OCI-LY7 (cell line): ENCODE measurements at regions not wholly inside any gene's neighbourhood (a gene's known extent, or its start where the extent isn't known, plus 50 kb on each side); places are given as distances from the start of the nearest gene placed in this dataset.

Experiments
- EZH2phosphoT487 ChIP-seq: fragments of 200-600 bp; sonication (generic); IDR thresholded peaks from 2 replicates; pipeline ENCODE4 v1.6.1; 2018; ENCODE audit warnings: low read depth, borderline replicate concordance, mild to moderate bottlenecking, mixed run types, antibody characterized with exemption, low read length, moderate library complexity, mixed read lengths
- TF ChIP-seq, protein P1 (sequence below): fragments of 200-600 bp; sonication (generic); conservative IDR thresholded peaks from 2 replicates; pipeline ENCODE4 v1.5.1; 2014; ENCODE audit warnings: mild to moderate bottlenecking, antibody characterized with exemption, low read length, moderate library complexity, mixed read lengths

DNA sequence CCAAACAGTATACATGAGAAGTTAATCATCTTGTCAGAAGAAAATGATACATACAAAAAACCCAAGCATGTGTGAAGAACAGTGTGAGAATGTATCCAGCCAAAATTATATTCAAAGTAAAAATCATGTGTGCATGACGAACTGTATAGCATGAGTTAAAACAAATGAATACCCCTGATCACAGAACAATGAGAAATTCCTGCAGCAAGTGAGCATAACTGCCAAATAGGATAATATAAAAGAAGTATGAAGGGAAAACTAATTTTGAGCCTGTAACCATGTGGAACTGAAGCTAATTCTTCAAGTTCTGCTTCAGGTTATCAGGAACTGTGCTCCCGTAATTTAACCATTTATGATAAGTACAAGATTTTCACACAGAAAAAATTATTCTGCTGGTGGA is 56.5 kb upstream of the AMN1 start:
- TF ChIP-seq, protein P1, sequence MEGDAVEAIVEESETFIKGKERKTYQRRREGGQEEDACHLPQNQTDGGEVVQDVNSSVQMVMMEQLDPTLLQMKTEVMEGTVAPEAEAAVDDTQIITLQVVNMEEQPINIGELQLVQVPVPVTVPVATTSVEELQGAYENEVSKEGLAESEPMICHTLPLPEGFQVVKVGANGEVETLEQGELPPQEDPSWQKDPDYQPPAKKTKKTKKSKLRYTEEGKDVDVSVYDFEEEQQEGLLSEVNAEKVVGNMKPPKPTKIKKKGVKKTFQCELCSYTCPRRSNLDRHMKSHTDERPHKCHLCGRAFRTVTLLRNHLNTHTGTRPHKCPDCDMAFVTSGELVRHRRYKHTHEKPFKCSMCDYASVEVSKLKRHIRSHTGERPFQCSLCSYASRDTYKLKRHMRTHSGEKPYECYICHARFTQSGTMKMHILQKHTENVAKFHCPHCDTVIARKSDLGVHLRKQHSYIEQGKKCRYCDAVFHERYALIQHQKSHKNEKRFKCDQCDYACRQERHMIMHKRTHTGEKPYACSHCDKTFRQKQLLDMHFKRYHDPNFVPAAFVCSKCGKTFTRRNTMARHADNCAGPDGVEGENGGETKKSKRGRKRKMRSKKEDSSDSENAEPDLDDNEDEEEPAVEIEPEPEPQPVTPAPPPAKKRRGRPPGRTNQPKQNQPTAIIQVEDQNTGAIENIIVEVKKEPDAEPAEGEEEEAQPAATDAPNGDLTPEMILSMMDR = no peak
- no peak for TF ChIP-seq EZH2phosphoT487
